ENCODE measurements at regions not wholly inside any gene's neighbourhood (a gene's known extent, or its start where the extent isn't known, plus 50 kb on each side); places are given as distances from the start of the nearest gene placed in this dataset.
"Not testable (repeated sequence)": the region's sequence is repeated elsewhere in the genome, so short reads cannot be mapped to it uniquely, and the experiment has no call there.

DNA sequence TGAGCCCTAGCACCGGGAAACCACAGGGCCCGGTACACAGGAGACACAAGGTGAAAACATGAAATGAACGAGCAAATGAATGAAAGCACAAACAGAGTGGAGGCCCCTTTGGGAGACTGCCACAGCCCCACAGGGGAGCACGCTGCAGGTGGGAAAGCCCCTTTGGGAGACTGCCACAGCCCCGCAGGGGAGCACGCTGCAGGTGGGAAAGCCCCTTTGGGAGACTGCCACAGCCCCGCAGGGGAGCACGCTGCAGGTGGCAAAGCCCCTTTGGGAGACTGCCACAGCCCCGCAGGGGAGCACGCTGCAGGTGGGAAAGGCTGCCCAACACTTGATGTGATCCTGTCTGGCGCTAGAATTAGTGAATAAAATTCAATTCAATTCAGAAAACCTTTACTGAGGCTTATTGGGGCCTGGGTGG, 623.0 kb downstream of the UQCRFS1 start:
- intact Hi-C loops (cut with DNase I); DNase-seq: not testable (repeated sequence)

DNA sequence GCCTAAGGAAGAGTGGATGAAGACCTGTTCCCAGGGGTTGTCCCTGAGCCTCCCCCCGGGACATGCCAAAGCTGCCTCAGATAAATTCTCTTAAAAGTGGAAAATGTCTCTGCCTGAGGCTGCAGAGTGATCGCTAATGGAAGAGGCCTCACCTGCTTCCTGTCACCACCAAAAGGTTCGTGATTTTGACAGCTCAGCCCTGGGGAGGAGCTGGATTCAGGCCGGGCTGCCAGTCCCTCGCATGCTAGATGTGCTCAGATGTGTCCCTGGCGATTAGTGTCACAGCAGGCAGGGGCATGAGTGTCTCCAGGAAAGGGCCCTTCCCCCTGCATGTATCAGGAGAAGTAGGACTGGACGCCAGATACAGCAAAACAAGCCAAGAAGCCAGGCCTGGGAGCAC, 626.5 kb downstream of the UQCRFS1 start:
- DNase-seq = no peak
- intact Hi-C loops (cut with DNase I) = no loop called here

DNA sequence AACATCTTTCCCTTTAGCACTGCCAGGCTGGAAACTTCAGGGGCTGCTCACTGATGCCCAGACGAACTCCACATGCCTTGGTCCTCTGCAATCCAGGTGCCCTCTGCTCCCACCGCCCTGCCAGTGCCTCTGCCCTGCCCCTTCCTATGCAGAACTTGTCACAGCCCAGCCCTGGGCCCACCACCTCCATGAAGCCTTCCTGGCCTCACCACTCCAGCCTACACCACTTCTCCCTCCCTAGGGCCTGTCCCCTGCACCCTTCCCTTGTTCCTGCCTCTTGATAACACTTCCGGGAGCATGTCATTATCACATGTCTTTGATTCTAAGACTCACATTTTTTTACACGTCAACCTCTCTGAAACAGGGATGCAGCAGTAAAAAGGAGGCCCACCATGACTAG, 627.2 kb downstream of the UQCRFS1 start:
- intact Hi-C loops (cut with DNase I) = no loop called here
- DNase-seq = no peak

DNA sequence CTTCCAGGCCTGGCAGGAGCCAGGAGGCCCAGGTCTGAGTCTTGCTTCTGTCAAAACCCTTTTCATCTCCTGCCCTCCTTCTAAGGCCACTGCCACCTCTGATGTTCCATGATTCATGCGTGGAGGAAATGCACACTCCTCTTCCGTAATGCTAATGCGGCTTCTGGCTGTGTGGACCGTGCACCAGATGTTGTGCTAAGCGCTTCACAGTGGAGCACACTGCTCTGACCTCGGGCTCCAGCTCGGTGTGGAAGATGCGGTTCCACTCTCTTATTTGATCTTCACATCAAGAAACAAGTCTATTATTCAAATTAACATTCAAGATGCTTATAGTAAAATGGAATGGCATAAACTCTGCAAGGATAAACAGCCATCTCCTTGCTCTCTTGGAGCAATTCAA, 629.2 kb downstream of the UQCRFS1 start:
- intact Hi-C loops (cut with DNase I) = no loop called here
- no peak for DNase-seq

DNA sequence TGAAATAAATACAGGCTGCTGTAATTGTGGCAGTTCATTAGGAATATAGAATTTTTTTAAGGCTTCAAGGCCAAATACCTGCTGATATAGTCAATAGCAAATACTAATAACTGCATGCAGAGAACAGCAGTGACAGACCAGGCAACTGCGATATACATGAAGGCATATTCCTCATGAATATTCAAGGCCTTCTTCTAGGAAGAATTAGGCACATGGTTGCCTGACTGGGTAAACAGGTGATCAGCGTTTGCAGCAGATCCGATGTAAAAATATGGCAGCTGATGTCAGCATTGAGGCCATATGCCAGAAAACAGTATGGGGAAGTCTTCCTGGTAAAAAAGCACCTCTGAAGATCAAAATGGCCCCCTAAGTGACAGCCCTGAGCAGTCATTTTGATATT, 629.7 kb downstream of the UQCRFS1 start:
- intact Hi-C loops (cut with DNase I) = no loop called here
- DNase-seq = no peak

DNA sequence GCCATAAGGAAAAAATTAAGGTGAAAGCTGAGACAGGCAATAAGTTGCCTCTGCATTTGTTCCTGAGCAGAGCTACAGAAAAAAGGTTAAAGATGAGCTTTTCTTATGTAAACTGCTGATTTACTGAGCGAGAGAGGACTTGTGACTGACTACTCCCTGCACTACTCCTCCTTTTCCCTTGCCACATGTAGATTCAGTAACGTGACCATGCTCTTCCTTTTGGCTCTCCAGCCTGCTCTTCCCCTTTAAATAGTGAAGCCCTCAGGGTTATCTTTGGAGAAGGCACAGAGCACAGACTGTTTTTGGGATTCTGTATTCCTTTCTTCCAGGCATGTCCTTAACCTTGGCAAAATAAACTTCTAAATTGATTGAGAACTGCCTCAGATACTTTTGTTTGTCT, 630.2 kb downstream of the UQCRFS1 start:
- intact Hi-C loops (cut with DNase I) = no loop called here
- DNase-seq = no peak

DNA sequence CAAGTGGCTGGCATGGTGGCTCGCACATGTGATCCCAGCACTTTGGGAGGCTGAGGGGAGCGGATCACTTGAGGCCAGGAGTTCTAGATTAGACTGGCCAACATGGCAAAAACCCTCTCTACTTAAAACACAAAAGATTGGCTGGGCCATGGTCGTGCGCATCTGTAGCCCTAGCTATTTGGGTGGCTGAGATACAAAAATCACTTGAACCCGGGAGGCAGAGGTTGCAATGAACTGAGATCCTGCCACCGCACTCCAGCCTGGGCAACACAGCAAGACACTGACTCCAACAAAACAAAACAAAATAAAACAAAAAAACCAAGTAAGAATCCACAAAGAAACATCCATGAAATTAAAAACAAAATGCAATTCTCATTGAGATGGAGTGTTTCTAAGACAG, 630.6 kb downstream of the UQCRFS1 start:
- DNase-seq = no peak
- intact Hi-C loops (cut with DNase I) = no loop called here

DNA sequence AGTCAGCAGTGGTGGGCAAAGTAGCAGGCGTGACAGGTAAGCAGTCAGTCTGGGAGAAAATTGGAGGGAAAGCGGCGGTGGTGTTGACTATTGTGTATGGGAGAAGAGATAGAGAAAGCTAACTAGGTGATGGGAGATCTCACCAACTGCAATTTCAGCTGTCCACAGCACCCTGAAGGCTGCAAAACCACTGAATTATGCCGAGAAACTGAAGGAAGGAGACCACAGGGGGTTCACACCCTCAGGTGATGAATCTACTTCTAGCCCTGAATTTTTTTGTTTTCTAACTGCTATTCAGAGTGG, 631.5 kb downstream of the UQCRFS1 start:
- DNase-seq = no peak
- intact Hi-C loops (cut with DNase I) = no loop called here

DNA sequence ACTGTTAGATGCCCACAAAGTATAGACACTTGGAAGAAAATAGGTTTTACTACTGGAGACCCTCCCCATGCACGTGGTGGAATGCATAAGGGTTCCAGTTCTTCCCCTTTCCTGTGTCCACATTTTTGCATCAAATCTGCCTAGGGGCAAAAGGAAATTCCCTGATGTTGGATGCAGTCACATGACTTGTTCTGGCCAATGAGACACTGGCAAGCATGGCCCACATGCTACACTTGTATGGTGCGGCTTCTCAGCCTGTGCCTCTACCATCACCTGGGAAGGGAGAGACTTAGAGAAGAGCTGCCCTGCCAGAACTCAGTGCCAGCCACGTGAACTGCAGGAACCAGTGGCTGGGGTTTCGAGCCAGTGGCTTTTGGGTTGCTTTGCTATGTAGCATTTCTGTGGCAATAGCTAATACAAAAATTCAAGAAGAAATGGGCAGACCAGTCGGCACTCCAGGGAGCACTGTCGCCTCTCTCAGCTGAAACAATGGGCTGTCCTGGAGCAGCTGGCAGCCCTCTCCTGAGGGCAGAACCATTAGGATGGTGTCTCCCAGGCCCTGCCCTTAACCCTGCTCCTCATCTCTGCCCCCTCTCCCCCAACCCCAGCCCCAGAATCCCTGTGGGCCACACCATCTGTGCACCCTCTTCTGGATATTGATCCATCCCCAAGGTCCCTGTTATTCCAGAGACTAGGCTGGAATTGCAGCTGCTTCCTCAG, 634.0 kb downstream of the UQCRFS1 start:
- intact Hi-C loops (cut with DNase I) = no loop called here
- no peak for DNase-seq

DNA sequence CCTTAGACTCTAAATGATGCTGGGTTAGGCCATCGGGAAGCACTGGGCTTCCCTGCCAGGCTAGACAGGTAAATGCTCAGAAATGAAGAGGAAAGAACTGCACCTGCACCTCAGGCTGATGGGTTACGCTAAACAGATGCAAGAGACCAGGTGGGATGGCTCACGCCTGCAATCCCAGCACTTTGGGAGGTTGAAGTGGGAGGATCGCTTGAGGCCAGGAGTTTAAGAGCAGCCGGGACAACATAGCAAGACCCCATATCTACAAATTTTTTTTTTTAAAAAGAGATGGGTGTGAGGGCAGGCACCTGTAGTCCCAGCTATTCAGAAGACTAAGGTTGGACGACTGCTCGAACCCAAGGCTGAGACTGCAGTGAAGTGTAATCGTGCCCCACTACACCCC, 634.7 kb downstream of the UQCRFS1 start:
- intact Hi-C loops (cut with DNase I) = no loop called here
- DNase-seq = no peak

DNA sequence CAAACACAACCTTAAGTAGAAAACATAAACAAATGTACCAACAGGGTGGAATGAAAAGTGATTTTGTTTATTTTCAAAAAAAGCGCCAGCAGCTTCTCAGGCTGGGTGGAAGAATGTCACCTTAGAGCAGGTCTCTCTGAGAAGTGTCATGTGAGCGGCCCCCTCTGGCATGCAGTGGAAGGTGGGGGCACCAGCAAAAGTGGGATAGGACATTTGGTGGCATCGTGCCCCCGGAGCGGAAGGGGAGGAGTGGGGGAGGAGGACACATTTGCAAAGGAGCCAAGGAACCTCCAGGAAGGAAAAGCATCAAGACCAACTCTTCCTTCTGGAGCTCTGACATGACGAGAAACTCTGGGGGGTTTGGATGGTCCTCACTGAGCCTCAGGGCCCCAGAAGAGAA, 635.3 kb downstream of the UQCRFS1 start:
- intact Hi-C loops (cut with DNase I) = no loop called here
- no peak for DNase-seq

DNA sequence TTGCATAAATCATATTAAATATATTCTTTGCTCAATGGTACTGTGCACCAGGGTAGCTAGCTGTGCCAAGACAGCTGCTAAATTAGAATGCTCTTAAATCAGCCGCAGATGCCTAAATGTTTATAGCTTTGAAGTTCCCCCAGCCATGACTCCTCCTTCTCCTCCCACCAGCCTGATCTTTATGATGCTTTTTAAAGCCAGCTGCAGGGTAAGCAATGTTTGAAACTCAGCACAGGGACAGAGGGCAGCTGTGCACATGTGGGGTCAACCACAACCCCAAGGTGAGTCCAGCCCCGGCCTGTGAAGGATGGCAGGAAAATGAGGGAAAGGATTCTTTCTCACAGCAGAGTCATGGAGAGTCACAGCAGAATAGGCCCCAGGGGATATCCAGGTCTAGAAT, 635.7 kb downstream of the UQCRFS1 start:
- no peak for DNase-seq
- intact Hi-C loops (cut with DNase I) = no loop called here

DNA sequence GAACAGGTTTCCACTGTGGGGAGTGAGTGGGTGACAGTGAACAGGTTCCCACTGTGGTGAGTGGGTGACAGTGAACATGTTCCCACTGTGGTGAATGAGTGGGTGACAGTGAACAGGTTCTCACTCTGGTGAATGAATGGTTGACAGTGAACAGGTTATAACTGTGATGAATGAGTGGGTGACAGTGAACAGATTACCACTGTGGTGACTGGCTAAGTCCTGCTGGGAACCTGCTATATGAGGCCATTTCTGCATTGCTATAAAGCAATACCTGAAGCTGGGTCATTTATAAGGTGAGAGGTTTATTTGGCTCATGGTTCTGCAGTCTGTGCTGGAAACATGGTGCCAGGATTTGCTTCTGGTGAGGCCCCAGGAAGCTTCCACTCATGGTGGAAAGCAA, 637.1 kb downstream of the UQCRFS1 start:
- no peak for DNase-seq
- intact Hi-C loops (cut with DNase I) = no loop called here

DNA sequence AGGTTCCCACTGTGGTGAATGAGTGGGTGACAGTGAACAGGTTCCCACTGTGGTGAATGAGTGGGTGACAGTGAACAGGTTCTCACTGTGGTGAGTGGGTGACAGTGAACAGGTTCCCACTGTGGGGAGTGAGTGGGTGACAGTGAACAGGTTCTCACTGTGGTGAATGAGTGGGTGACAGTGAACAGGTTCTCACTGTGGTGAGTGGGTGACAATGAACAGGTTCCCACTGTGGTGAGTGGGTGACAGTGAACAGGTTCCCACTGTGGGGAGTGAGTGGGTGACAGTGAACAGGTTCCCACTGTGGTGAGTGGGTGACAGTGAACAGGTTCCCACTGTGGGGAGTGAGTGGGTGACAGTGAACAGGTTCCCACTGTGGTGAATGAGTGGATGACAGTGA, 637.6 kb downstream of the UQCRFS1 start:
- intact Hi-C loops (cut with DNase I); DNase-seq: not testable (repeated sequence)

DNA sequence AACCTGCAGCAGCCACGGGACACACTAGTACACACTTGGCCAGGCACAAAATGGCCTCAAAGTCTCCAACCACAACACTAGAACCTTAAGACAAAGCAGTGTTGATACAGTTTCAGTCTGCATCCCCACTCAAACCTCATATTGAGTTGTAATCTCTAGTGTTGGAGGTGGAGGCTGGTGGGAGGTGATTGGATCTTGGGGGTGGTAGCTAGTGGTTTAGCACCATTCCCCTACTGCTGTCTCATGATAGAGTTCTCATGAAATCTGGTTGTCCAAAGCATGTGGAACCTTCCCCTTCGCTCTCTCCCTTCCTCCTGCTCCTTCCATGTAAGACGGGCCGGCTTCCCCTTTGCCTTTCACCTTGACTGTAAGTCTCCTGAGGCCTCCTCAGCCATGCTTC, 638.7 kb downstream of the UQCRFS1 start:
- DNase-seq = no peak
- intact Hi-C loops (cut with DNase I) = no loop called here

DNA sequence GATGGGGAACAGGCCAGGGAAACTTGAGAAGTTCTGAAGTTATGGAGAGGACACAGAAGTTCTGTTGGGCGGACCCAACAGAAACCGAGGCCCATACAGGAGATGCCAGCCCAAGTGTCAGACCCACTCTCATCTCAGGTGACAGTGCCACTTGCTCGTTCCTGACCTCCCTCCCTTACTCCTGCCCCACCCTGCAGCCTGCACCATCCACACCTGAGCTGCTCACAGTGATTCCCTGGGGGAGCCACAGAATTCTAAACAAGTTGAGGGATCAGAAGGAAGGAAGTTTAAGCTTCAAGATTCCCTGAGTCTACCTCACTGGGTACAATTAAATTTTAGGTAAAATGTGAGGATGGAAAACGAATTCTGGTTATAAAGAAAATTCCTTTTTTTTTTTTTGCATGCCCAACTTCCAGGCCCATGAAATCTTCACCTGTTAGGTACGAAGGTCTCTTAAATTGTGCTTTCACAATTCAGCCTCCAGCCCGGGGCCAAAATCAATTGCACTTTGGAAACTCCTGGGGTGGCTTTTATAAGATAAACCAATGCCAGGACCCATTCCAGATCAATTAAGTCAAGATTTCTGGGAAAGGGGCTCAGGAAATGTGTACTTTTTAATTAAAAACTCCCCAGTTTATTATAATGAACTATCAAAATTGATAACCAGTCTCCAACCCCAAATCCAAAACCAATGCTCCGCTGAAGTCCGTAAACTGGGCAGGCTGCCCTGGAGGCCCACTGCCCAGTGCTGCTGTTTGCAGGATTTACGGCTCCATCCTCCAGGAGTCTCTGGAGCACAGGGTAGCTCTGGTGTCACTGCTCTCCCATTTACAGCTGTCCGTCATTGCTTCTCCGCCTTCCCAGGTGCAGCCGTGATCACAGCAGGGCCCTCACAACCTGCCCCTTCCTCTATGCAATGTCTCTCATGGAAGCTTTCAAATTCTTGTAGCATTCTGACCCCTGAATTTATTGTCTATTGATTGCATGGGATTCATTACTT, 643.5 kb downstream of the UQCRFS1 start:
- intact Hi-C loops (cut with DNase I) = no loop called here
- no peak for DNase-seq

DNA sequence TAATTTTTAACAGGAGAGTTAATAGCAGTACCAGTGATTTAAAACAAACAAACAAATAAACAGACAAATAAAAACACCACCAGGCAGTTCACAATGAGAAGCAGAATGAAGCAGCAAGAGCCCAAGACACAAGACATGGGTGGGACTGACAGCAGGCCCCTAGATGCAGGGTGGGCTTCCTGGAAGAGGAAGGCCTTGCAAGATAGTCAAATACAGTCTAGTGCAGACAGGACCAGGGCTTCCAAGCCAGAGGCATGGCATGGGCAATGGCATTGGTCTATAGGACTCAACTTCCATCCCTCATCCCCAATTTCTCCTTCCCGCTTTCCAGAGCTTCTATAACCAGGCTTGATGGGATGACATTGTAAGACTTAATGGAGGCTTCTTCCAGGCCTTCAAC, 645.1 kb downstream of the UQCRFS1 start:
- intact Hi-C loops (cut with DNase I) = no loop called here
- no peak for DNase-seq

DNA sequence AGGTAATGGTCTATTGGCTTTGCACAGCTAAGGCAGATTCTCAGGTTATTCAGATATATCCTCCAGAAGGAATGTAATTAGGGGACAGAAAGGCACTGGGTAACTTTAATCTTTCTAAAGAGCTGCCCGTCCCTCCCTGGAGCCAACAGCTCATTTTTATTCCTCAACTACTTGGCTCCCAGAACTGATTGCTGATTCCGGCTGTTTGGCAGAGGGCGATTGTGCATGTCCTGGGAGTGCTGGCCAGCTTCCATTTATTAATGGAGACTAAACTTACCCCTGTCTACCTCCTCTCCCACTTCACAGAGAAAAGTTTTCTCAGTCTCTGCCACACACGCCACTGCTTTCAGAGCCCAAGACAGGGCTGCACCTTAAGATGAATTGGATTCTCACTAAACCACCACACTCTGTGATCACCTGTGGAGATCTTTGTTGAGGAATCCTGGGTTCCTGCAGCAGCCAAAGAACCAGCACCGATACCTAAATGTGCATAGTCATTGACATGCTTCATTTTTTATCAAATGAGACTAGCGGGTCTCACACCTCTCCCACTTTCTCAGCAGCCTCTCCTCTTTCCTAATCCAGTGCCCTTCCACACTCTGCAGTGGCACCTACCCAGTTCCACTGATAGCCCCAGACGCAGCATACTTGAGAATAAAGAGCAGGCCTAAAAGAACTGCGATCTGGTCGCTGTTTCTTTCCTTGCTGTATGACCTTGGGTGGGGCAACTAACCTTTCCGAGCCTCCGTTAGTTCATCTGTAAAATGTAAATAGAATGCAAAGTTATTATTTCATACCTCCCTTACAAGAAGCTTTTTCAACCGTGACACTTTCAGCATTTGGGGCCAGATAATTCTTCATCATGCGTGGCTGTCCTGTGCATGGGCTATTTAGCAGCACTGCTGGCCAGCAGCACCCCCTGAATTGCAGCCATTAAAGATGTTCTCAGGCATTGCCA, 648.7 kb downstream of the UQCRFS1 start:
- intact Hi-C loops (cut with DNase I) = no loop called here
- no peak for DNase-seq

DNA sequence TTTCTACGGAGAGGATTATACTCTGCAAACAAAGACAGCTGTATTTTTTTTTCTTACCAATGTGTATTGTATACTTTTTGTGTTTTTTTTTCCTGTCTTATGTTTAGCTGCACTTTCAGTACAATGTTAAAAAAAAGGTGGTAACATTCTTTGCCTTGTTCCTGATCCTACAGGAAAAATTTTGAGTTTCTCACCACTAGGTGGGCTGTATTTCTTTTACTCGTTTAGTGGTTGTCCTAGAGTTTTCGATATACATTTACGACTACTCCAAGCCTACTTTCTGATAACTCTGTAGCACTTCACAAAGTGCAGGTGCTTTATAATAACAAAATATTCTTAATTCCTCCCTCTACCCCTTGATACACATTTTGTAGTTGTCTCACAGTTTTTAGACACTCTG, 652.2 kb downstream of the UQCRFS1 start:
- intact Hi-C loops (cut with DNase I) = no loop called here
- no peak for DNase-seq

DNA sequence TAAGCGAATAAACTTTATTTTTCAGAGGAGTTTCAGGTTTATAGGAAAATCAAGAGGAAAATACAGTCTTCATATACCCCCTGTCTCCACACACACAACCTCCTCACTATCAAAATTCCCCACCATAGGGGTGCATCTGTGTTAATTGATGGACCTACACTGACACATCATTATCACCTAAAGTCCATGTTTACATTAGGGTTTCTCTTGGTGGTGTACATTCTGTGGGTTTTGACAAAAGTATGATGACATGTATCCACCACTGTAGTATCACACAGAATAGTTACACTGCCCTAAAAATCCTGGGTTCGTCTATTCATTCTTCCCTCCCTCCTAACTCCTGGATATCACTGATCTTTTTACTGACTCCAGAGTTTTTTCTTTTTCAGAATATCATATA, 654.2 kb downstream of the UQCRFS1 start:
- DNase-seq = no peak

DNA sequence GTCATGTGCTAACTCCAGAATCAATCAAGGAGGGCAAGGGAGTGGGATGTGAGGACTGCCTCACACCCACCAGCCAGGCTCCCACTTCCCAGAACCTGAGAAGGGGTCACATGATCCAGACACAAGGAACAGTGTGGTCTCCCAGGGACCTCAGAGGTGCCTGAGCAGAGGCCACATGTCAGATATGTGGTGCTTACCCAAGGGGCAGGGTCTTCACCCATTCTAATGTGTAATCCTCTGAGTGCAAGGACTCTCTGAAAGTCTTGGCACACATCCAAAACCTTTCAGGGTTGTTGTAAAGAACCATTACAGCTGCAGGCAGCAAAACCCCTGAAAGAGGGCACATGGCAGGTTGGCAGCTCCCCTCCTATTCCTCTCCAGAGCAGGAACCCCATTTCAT, 656.6 kb downstream of the UQCRFS1 start:
- no peak for DNase-seq
- intact Hi-C loops (cut with DNase I) = no loop called here

More for the DNA sequence above, 654.2 kb downstream of the UQCRFS1 start:
- intact Hi-C loops (cut with DNase I) = no loop called here
